RWPE1 (cell line): ENCODE measurements at regions not wholly inside any gene's neighbourhood (a gene's known extent, or its start where the extent isn't known, plus 50 kb on each side); places are given as distances from the start of the nearest gene placed in this dataset.

ENCODE experiments used
- CTCF ChIA-PET: fragments of 350-600 bp; sonication (Branson Sonifier 250); formaldehyde crosslinking; extraction: SDS; loops from one replicate; lab custom pipeline; 2021; lab: Yijun Ruan, JAX
- POLR2A ChIA-PET: fragments of 400-600 bp; formaldehyde crosslinking; extraction: SDS; loops from one replicate; lab custom pipeline; 2020; ENCODE audit warnings: antibody characterized with exemption; ENCODE audit not compliant: low non-redundant PET; lab: Yijun Ruan, JAX
- DNase-seq: peaks from one replicate; pipeline ENCODE4 v3.0.0; 2012; ENCODE audit warnings: low spot score
- H3K27ac ChIP-seq: fragments of 450-650 bp; 2 replicates; pipeline ENCODE4 v1.5.1; 2017
- CTCF ChIP-seq: fragments of 450-650 bp; conservative IDR thresholded peaks from 2 replicates; pipeline ENCODE4 v1.5.1; 2017; ENCODE audit warnings: low read depth, mild to moderate bottlenecking

- DNase-seq = no peak
- no peak for TF ChIP-seq CTCF
- CTCF ChIA-PET = interaction anchor here (0.7 to 1.2 kb wide), 2 partner anchors 9 to 143 kb away, joined by 3 read pairs; no protein-coding TSS in a partner anchor
- POLR2A ChIA-PET = no interaction called here
- no peak overlapping the region for H3K27ac ChIP-seq
Observed at GRCh38 chr15:47404877-47405276, 312.4 kb upstream of the SEMA6D start.

- TF ChIP-seq CTCF = no peak
- no peak for DNase-seq
- ChIA-PET CTCF (interaction anchor here (0.6 to 1.2 kb wide), 3 partner anchors 10 to 339 kb away, joined by 3 to 4 read pairs (median 3); no protein-coding TSS in a partner anchor), POLR2A (no interaction called here)
- H3K27ac ChIP-seq = no peak overlapping the region
Observed at GRCh38 chr15:47405365-47406162, 311.7 kb upstream of the SEMA6D start.

- ChIA-PET CTCF (no interaction called here), POLR2A (no interaction called here)
- no peak for DNase-seq
- no peak overlapping the region for H3K27ac ChIP-seq
- TF ChIP-seq CTCF = no peak
Observed at GRCh38 chr15:47407692-47408091, 309.6 kb upstream of the SEMA6D start.

GRCh38 chr15:47409038-47409437, 308.3 kb upstream of the SEMA6D start:
- no peak overlapping the region for H3K27ac ChIP-seq
- DNase-seq = no peak
- ChIA-PET POLR2A (no interaction called here), CTCF (no interaction called here)
- TF ChIP-seq CTCF = no peak

GRCh38 chr15:47409600-47409999, 307.7 kb upstream of the SEMA6D start:
- TF ChIP-seq CTCF = no peak
- POLR2A ChIA-PET = no interaction called here
- CTCF ChIA-PET = interaction anchor here (0.5 kb wide), 1 partner anchor 696 kb away, joined by 3 read pairs; no protein-coding TSS in a partner anchor
- DNase-seq = no peak
- no peak overlapping the region for H3K27ac ChIP-seq

GRCh38 chr15:47410247-47410646, 307.1 kb upstream of the SEMA6D start:
- no peak for DNase-seq
- no peak for TF ChIP-seq CTCF
- no peak overlapping the region for H3K27ac ChIP-seq
- ChIA-PET CTCF (no interaction called here), POLR2A (no interaction called here)
